PC-9 (cell line): ENCODE measurements at regions not wholly inside any gene's neighbourhood (a gene's known extent, or its start where the extent isn't known, plus 50 kb on each side); places are given as distances from the start of the nearest gene placed in this dataset.

Source experiments
- BruUV-seq: library from RNA; stranded (reverse); fragments of 400-500 nt; replicated peaks from 2 replicates; lab custom pipeline; 2021; lab: Mats Ljungman, UMichigan
- CTCF ChIA-PET: fragments of 300-600 bp; sonication (Branson Sonifier 250); formaldehyde crosslinking; loops from one replicate; lab custom pipeline; 2022; ENCODE audit warnings: antibody characterized with exemption; lab: Charles Lee
- POLR2A ChIA-PET: fragments of 300-600 bp; sonication (Branson Sonifier 250); formaldehyde crosslinking; loops from one replicate; lab custom pipeline; 2022; ENCODE audit warnings: antibody characterized with exemption; ENCODE audit not compliant: unreplicated experiment; lab: Charles Lee
- DNase-seq, 2 experiments: peaks; one replicate each; pipeline versions ENCODE4 v3.0.0 to v3.0.0-alpha.2; 2015 to 2022; ENCODE audit warnings: mixed read lengths in 1 of 2
- H2AFZ ChIP-seq: fragments of 200-600 bp; sonication (generic); 2 replicates; pipeline ENCODE4 v1.8.1; 2017; ENCODE audit warnings: antibody characterized with exemption
- H3F3A ChIP-seq: fragments of 200-600 bp; sonication (generic); 2 replicates; pipeline ENCODE4 v1.8.1; 2017; ENCODE audit warnings: antibody characterized with exemption, mild to moderate bottlenecking, low read depth; ENCODE audit not compliant: insufficient read depth
- H3K27ac ChIP-seq: fragments of 200-600 bp; sonication (generic); 2 replicates; pipeline ENCODE4 v1.6.1; 2016; ENCODE audit warnings: mixed run types
- H3K27me3 ChIP-seq: fragments of 200-600 bp; sonication (generic); 2 replicates; pipeline ENCODE4 v1.6.1; 2016; ENCODE audit warnings: low read depth, mixed run types; ENCODE audit not compliant: insufficient read depth
- H3K36me3 ChIP-seq: fragments of 200-600 bp; sonication (generic); 2 replicates; pipeline ENCODE4 v1.6.1; 2016; ENCODE audit warnings: low read depth, mixed run types
- H3K4me1 ChIP-seq: fragments of 200-600 bp; sonication (generic); replicated peaks from 2 replicates; pipeline ENCODE4 v1.6.1; 2016; ENCODE audit warnings: mixed run types; ENCODE audit not compliant: insufficient read depth
- H3K4me2 ChIP-seq: fragments of 200-600 bp; sonication (generic); 2 replicates; pipeline ENCODE4 v1.6.1; 2017; ENCODE audit warnings: mixed run types
- H3K4me3 ChIP-seq: fragments of 200-600 bp; sonication (generic); 2 replicates; pipeline ENCODE4 v1.6.1; 2016; ENCODE audit warnings: mixed run types
- H3K79me2 ChIP-seq: fragments of 200-600 bp; sonication (generic); 2 replicates; pipeline ENCODE4 v1.6.1; 2017; ENCODE audit warnings: low read depth, mixed run types
- H3K9me2 ChIP-seq: fragments of 200-600 bp; sonication (generic); 2 replicates; pipeline ENCODE4 v1.8.1; 2017; ENCODE audit warnings: mild to moderate bottlenecking; ENCODE audit not compliant: insufficient read depth
- H3K9me3 ChIP-seq: fragments of 200-600 bp; sonication (generic); 2 replicates; pipeline ENCODE4 v1.8.1; 2016; ENCODE audit warnings: low read depth; ENCODE audit not compliant: insufficient read depth
- H4K20me1 ChIP-seq: fragments of 200-600 bp; sonication (generic); 2 replicates; pipeline ENCODE4 v1.8.1; 2017; ENCODE audit not compliant: insufficient read depth
- EZH2 ChIP-seq: fragments of 200-600 bp; sonication (generic); IDR thresholded peaks from 2 replicates; pipeline ENCODE4 v1.8.0; 2017; ENCODE audit warnings: antibody characterized with exemption, low read depth
- intact Hi-C: fragments of 100-400 bp; cut with micrococcal nuclease; formaldehyde crosslinking; loops from one replicate; pipeline ENCODE4 v1.10.0; 2022; ENCODE audit not compliant: unreplicated experiment
- TF ChIP-seq, protein P1 (sequence below): fragments of 200-600 bp; sonication (generic); conservative IDR thresholded peaks from 2 replicates; pipeline ENCODE4 v1.6.1; 2017; ENCODE audit warnings: mixed run types, antibody characterized with exemption, mild to moderate bottlenecking, moderate library complexity

DNA sequence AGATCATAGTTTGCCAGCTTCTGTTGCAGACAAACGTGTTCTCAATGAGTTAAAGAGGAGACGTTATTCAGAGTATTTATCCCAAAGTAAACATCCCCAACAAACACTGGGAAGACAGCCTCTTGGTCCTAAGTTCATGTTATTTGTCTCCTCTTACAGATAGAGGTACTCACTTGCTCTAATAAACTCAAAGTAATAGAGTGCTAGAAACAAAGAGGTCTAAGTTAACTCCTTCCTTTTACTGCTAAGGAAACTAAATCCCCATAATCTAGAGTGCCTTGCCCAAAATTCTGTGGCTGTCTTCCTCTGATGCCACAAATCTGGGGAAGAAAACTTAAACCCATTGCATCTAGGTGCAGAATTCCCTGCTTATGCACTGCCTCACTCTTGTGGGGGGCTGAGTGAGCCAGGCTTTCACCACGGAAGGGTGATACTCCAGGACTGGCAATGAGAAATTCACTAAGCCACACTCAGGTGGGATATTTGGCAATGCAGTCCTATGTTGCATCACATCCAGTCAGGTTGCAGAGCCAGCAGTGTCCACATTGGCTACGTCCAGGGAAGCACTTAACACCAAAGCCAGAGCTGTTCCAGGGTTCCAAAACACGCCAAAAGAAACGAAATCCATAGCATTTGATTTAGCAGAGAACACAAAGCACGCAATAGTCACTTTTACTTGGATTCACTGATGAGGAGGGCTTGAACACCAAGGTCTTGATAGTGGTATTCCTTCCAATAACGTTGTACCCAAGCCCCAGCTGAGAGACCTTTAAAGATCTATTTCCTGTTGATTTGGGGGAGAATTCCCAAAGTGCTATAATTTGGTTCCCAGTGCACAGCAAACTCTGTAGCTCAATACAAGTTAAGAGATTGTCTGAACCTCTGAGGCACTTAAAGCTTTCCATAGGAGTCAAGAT is 81.0 kb upstream of the FOXQ1 start:
- BruUV-seq, result no TSS peak
- Histone ChIP-seq H3K79me2 (no peaks in the 10 kb centered on the region), H3K4me3 (no peak overlapping the region), H3K9me2 (no peaks in the 10 kb centered on the region), H3K36me3 (no peaks in the 10 kb centered on the region), H3F3A (no peaks in the 10 kb centered on the region), H4K20me1 (no peaks in the 10 kb centered on the region), H3K9me3 (no peaks in the 10 kb centered on the region), H3K4me1 (no peaks in the 10 kb centered on the region), H3K4me2 (no peak overlapping the region), H3K27ac (no peak overlapping the region), H2AFZ (no peak overlapping the region), H3K27me3 (no peaks in the 10 kb centered on the region)
- ChIA-PET CTCF (no interaction called here), POLR2A (no interaction called here)
- no peak for DNase-seq
- TF ChIP-seq, protein P1, sequence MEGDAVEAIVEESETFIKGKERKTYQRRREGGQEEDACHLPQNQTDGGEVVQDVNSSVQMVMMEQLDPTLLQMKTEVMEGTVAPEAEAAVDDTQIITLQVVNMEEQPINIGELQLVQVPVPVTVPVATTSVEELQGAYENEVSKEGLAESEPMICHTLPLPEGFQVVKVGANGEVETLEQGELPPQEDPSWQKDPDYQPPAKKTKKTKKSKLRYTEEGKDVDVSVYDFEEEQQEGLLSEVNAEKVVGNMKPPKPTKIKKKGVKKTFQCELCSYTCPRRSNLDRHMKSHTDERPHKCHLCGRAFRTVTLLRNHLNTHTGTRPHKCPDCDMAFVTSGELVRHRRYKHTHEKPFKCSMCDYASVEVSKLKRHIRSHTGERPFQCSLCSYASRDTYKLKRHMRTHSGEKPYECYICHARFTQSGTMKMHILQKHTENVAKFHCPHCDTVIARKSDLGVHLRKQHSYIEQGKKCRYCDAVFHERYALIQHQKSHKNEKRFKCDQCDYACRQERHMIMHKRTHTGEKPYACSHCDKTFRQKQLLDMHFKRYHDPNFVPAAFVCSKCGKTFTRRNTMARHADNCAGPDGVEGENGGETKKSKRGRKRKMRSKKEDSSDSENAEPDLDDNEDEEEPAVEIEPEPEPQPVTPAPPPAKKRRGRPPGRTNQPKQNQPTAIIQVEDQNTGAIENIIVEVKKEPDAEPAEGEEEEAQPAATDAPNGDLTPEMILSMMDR, result no peak
- TF ChIP-seq EZH2, result no peak
- intact Hi-C loops, result no loop called here

DNA sequence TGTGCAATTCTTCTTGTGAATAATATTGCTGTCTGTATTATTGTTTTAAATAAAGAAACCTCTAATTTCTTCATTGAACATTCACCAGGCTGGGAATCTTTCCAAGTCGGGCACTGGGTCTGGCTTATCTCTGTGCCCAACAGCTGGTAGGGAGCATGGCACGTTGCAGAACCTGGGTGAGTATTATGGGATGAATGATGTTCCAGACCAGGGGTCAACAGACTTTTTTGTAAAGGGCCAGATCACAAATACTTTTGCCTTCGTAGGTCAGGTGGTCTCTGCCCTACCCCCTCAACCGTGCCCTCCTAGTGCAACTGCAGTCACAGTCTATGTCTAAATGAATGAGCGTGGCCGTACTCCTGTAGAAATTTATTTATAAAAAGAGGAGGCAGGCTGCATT is 81.6 kb upstream of the FOXQ1 start:
- Histone ChIP-seq H3K9me2 (no peaks in the 10 kb centered on the region), H3K27me3 (no peaks in the 10 kb centered on the region), H3K27ac (no peak overlapping the region), H3K36me3 (no peaks in the 10 kb centered on the region), H3K79me2 (no peaks in the 10 kb centered on the region), H4K20me1 (no peaks in the 10 kb centered on the region), H3K4me3 (no peak overlapping the region), H3F3A (no peaks in the 10 kb centered on the region), H2AFZ (no peak overlapping the region), H3K9me3 (no peaks in the 10 kb centered on the region), H3K4me1 (no peaks in the 10 kb centered on the region), H3K4me2 (no peak overlapping the region)
- BruUV-seq, result no TSS peak
- ChIA-PET POLR2A (no interaction called here), CTCF (no interaction called here)
- no peak for DNase-seq
- TF ChIP-seq, protein P1, result no peak
- TF ChIP-seq EZH2, result no peak
- intact Hi-C loops, result no loop called here

DNA sequence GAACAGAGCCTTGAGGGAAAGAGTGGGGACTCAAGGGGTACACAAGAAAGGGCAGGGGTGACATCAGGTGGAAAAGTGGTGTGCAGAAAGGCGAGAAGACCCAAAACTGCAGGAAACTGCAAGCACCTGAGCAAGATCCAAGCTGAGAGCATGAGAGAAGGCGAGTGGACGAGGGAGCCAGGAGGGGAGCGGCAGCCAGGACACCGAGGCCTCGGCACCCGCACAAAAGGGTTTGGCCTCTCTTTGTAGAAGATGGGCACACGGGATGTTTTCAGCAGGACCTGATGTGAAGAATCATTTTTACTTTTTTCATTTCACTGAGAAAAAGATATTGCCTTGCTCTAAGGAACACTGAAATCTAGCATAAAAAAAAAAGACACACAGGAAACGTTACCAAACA is 82.1 kb upstream of the FOXQ1 start:
- H2AFZ ChIP-seq, result no peak overlapping the region
- no peaks in the 10 kb centered on the region for H3K9me2 ChIP-seq
- H4K20me1 ChIP-seq, result no peaks in the 10 kb centered on the region
- no peaks in the 10 kb centered on the region for H3K9me3 ChIP-seq
- H3K36me3 ChIP-seq, result no peaks in the 10 kb centered on the region
- no peaks in the 10 kb centered on the region for H3K4me1 ChIP-seq
- no TSS peak for BruUV-seq
- intact Hi-C loops, result no loop called here
- H3K79me2 ChIP-seq, result no peaks in the 10 kb centered on the region
- H3K27me3 ChIP-seq, result no peaks in the 10 kb centered on the region
- no peak for DNase-seq
- H3K4me2 ChIP-seq, result no peak overlapping the region
- H3K27ac ChIP-seq, result no peak overlapping the region
- ChIA-PET CTCF (no interaction called here), POLR2A (no interaction called here)
- no peaks in the 10 kb centered on the region for H3F3A ChIP-seq
- TF ChIP-seq EZH2, result no peak
- TF ChIP-seq, protein P1, result no peak
- no peak overlapping the region for H3K4me3 ChIP-seq
